Heart left ventricle (tissue), 13 donors: ENCODE measurements at regions not wholly inside any gene's neighbourhood (a gene's known extent, or its start where the extent isn't known, plus 50 kb on each side); places are given as distances from the start of the nearest gene placed in this dataset.

Experiments used
- POLR2A ChIP-seq, 2 donors: fragments of 450-650 bp; IDR thresholded peaks; one replicate each; pipeline ENCODE4 v1.6.1; 2017; ENCODE audit warnings: antibody characterized with exemption in 2 of 2, mild to moderate bottlenecking in 2 of 2, moderate library complexity in 2 of 2
- TF ChIP-seq, protein P1 (sequence below), 12 donors: fragments of 200-600 bp; sonication (generic) in 4 of 12; IDR thresholded peaks; one replicate each; pipeline versions ENCODE4 v1.5.0 to v1.8.0; 2018 to 2022; ENCODE audit warnings: antibody characterized with exemption in 12 of 12, mild to moderate bottlenecking in 5 of 12
- donor health status: ischemic (EF 13 %, LVEDD 7.1; RV severe dilation, severe dysfunction).
- donor health status: DM: no; HTN: yes; CAD: no.
- donor health status: DM: no; HTN: no; CAD: no.
- donor health status: ischemic (EF 25% LVEDD 6.9; RV normal size, moderate dysfunction).
- donor health status: ischemic (EF 25% LVEDD 5.7; RV mildly dilated, moderate dysfunction).
- donor health status: ischemic (EF 35%, LVEDD 5.7; RV mildly dilated, moderate dysfunction).
- donor health status: nonischemic (EF 11% LVEDD 7.7; RV severe dilation, severe dysfunction).
- donor health status: DM: yes; HTN: yes; CAD: no.
- donor health status: PGD.
- donor health status: ischemic (EF 29% LVEDD 5.4; RV normal size, mild dysfunction).
- donor health status: nonischemic (EF 23%, LVEDD 6.1; RV moderate dilation, normal function).

DNA sequence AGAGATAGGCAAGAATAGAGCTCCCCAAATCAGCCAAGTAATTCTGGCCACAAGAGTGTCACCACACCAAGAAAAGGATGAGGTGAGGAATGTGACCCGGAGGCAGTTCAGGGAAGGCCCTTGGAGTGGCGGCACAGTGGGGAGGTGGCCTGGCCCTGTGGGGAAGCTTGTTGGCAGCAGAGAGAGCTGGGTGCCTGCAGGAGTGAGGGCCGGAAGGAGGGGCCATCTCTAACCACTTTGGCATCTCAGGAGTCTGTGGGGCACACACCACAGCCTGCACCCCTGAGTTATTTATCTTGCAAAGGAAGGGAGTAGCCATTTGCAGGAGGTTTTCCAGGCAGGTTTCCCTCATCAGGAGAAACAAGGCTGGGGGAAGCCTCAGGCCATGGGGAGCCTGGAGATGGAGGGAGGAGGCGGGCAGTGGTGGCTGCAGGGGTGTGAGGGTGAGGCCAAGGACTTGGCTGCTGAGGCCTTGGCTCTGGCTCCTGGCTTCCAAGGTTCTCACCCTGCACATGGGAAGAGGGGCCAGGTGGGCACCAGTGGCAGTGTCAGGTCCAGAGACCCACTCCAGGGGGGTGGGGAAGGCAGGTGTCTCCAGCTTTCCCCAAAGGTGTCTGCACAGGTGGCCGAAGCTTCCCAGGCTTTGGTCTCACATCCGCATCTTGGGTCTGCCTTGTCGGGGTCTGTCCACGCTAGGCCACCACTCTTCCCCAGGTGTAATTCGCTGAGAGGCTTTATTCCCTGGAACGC is 370.2 kb downstream of the CTTN start:
- TF ChIP-seq, protein P1, sequence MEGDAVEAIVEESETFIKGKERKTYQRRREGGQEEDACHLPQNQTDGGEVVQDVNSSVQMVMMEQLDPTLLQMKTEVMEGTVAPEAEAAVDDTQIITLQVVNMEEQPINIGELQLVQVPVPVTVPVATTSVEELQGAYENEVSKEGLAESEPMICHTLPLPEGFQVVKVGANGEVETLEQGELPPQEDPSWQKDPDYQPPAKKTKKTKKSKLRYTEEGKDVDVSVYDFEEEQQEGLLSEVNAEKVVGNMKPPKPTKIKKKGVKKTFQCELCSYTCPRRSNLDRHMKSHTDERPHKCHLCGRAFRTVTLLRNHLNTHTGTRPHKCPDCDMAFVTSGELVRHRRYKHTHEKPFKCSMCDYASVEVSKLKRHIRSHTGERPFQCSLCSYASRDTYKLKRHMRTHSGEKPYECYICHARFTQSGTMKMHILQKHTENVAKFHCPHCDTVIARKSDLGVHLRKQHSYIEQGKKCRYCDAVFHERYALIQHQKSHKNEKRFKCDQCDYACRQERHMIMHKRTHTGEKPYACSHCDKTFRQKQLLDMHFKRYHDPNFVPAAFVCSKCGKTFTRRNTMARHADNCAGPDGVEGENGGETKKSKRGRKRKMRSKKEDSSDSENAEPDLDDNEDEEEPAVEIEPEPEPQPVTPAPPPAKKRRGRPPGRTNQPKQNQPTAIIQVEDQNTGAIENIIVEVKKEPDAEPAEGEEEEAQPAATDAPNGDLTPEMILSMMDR (IDR thresholded peaks at IDR 0.05): no peak
- TF ChIP-seq POLR2A (IDR thresholded peaks at IDR 0.05): no peak
